ENCODE measurements at regions not wholly inside any gene's neighbourhood (a gene's known extent, or its start where the extent isn't known, plus 50 kb on each side); places are given as distances from the start of the nearest gene placed in this dataset.

GRCh38 chr12:75571204-75571603, 59.8 kb upstream of the KRR1 start:
- Histone ChIP-seq H3K79me2 (replicated peaks; ENCODE audit: insufficient read depth, low read length) (no peaks in the 10 kb centered on the region), H3K36me3 (ENCODE audit: insufficient read depth, low read length) (no peaks in the 10 kb centered on the region), H3K27me3 (ENCODE audit: insufficient read depth, low read depth, low read length) (no peaks in the 10 kb centered on the region), H3F3A (ENCODE audit: insufficient read depth, low read length, poor library complexity, severe bottlenecking) (no peaks in the 10 kb centered on the region), H3K4me2 (ENCODE audit: low read length) (no peak overlapping the region), H3K27ac (ENCODE audit: low read length) (no peak overlapping the region), H2AFZ (ENCODE audit: low read depth, low read length) (no peak overlapping the region), H3K9ac (ENCODE audit: low read length) (no peak overlapping the region), H4K20me1 (ENCODE audit: insufficient read depth) (no peaks in the 10 kb centered on the region), H3K4me3 (ENCODE audit: low read length) (no peak overlapping the region), H3K9me3 (ENCODE audit: low read length) (peaks cover 4% of the 10 kb centered on the region), H3K9me2 (ENCODE audit: insufficient read depth, low read length) (no peaks in the 10 kb centered on the region)
- TF ChIP-seq REST (IDR thresholded peaks at IDR 0.05; ENCODE audit: borderline replicate concordance) (no peak), TAF1 (IDR thresholded peaks at IDR 0.05; ENCODE audit: low read depth) (no peak), SMC3 (conservative IDR thresholded peaks at IDR 0.05; ENCODE audit: poor library complexity) (no peak), RAD21 (conservative IDR thresholded peaks at IDR 0.05) (no peak), POLR2AphosphoS5 (IDR thresholded peaks at IDR 0.05) (no peak), MXI1 (conservative IDR thresholded peaks at IDR 0.05; ENCODE audit: poor library complexity, severe bottlenecking) (no peak), EP300 (conservative IDR thresholded peaks at IDR 0.05; ENCODE audit: poor library complexity, severe bottlenecking) (no peak), CTCF (IDR thresholded peaks at IDR 0.05; ENCODE audit: poor library complexity, severe bottlenecking) (no peak)

- Histone ChIP-seq H4K20me1 (ENCODE audit: insufficient read depth) (no peaks in the 10 kb centered on the region), H3K9me2 (ENCODE audit: insufficient read depth, low read length) (no peaks in the 10 kb centered on the region), H3K79me2 (replicated peaks; ENCODE audit: insufficient read depth, low read length) (no peaks in the 10 kb centered on the region), H3K36me3 (ENCODE audit: insufficient read depth, low read length) (no peaks in the 10 kb centered on the region), H2AFZ (ENCODE audit: low read depth, low read length) (no peak overlapping the region), H3F3A (ENCODE audit: insufficient read depth, low read length, poor library complexity, severe bottlenecking) (no peaks in the 10 kb centered on the region), H3K9ac (ENCODE audit: low read length) (no peak overlapping the region), H3K4me3 (ENCODE audit: low read length) (no peak overlapping the region), H3K27ac (ENCODE audit: low read length) (no peak overlapping the region), H3K27me3 (ENCODE audit: insufficient read depth, low read depth, low read length) (no peaks in the 10 kb centered on the region), H3K4me2 (ENCODE audit: low read length) (no peak overlapping the region), H3K9me3 (ENCODE audit: low read length) (peaks cover 4% of the 10 kb centered on the region)
- TF ChIP-seq EZH2 (IDR thresholded peaks at IDR 0.05; ENCODE audit: borderline replicate concordance, insufficient read depth, low read length, poor library complexity, severe bottlenecking) (no peak), POLR2AphosphoS5 (IDR thresholded peaks at IDR 0.05) (no peak), TAF1 (IDR thresholded peaks at IDR 0.05; ENCODE audit: low read depth) (no peak), MXI1 (conservative IDR thresholded peaks at IDR 0.05; ENCODE audit: poor library complexity, severe bottlenecking) (no peak), RAD21 (conservative IDR thresholded peaks at IDR 0.05) (no peak), REST (IDR thresholded peaks at IDR 0.05; ENCODE audit: borderline replicate concordance) (no peak), SMC3 (conservative IDR thresholded peaks at IDR 0.05; ENCODE audit: poor library complexity) (no peak), EP300 (conservative IDR thresholded peaks at IDR 0.05; ENCODE audit: poor library complexity, severe bottlenecking) (no peak), CTCF (IDR thresholded peaks at IDR 0.05; ENCODE audit: poor library complexity, severe bottlenecking) (no peak)
Observed at GRCh38 chr12:75568801-75569200, 57.4 kb upstream of the KRR1 start.

Measured in neural cell (in vitro differentiated cells).